A549 (cell line): ENCODE measurements at regions not wholly inside any gene's neighbourhood (a gene's known extent, or its start where the extent isn't known, plus 50 kb on each side); places are given as distances from the start of the nearest gene placed in this dataset.
A peak's percentile ranks its signal among the peaks of the same experiment; 100 is the strongest.

Experiments
- BHLHE40 ChIP-seq: IDR thresholded peaks from 2 replicates; pipeline ENCODE4 v1.6.1; 2012; ENCODE audit warnings: low read depth, low read length, inconsistent platforms
- CHD2 ChIP-seq: fragments of 150-350 bp; IDR thresholded peaks from 2 replicates; pipeline ENCODE4 v1.6.1; 2014; ENCODE audit warnings: low read length; ENCODE audit not compliant: partially characterized antibody
- CTCF ChIP-seq: fragments of >200 bp; sonication (Bioruptor Twin); formaldehyde crosslinking; IDR thresholded peaks from 3 replicates; pipeline ENCODE4 v1.5.1; 2016
- EHMT2 ChIP-seq: fragments of 200-600 bp; sonication (generic); IDR thresholded peaks from 2 replicates; pipeline ENCODE4 v1.6.1; 2016; ENCODE audit warnings: antibody characterized with exemption, low read depth, mild to moderate bottlenecking, moderate library complexity
- MAX ChIP-seq: IDR thresholded peaks from 2 replicates; pipeline ENCODE4 v1.6.1; 2012
- MAZ ChIP-seq: fragments of 150-350 bp; IDR thresholded peaks from 2 replicates; pipeline ENCODE4 v1.6.1; 2014; ENCODE audit warnings: antibody characterized with exemption, low read depth, low read length, borderline replicate concordance
- PHF8 ChIP-seq: fragments of 200-600 bp; sonication (generic); IDR thresholded peaks from 2 replicates; pipeline ENCODE4 v1.6.1; 2016; ENCODE audit warnings: low read depth, mild to moderate bottlenecking, antibody characterized with exemption, moderate library complexity, borderline replicate concordance
- POLR2A ChIP-seq: IDR thresholded peaks from 2 replicates; pipeline ENCODE4 v1.6.1; 2012; ENCODE audit warnings: mild to moderate bottlenecking, low read length
- REST ChIP-seq: fragments of 200-600 bp; sonication (generic); IDR thresholded peaks from 2 replicates; pipeline ENCODE4 v1.6.1; 2016; ENCODE audit warnings: antibody characterized with exemption, mild to moderate bottlenecking, moderate library complexity
- SMC3 ChIP-seq: fragments of >200 bp; sonication (Bioruptor Twin); formaldehyde crosslinking; IDR thresholded peaks from 3 replicates; pipeline ENCODE4 v1.6.1; 2018; ENCODE audit warnings: inconsistent platforms
- ZC3H11A ChIP-seq: fragments of 450-650 bp; IDR thresholded peaks from 2 replicates; pipeline ENCODE4 v1.6.1; 2014; ENCODE audit warnings: antibody characterized with exemption, mild to moderate bottlenecking
- ZFP36 ChIP-seq: fragments of 450-650 bp; IDR thresholded peaks from 2 replicates; pipeline ENCODE4 v1.6.1; 2014; ENCODE audit warnings: borderline replicate concordance; ENCODE audit not compliant: partially characterized antibody

- peak; percentile 20; the same call in 1 of the 3 replicates for TF ChIP-seq CTCF
- TF ChIP-seq POLR2A, result no peak
- TF ChIP-seq ZC3H11A, result no peak
- TF ChIP-seq SMC3, result 0 out of 3 replicates have a peak, but pooled peaks have one; percentile 10
- no peak for TF ChIP-seq EHMT2
- TF ChIP-seq ZFP36, result no peak
- no peak for TF ChIP-seq MAZ
- TF ChIP-seq MAX, result no peak
- no peak for TF ChIP-seq REST
- TF ChIP-seq PHF8, result no peak
- no peak for TF ChIP-seq CHD2
- TF ChIP-seq BHLHE40, result no peak
Observed at GRCh38 chr5:104800440-104801048, 1238.0 kb upstream of the NUDT12 start.
